Thyroid gland (tissue), 4 donors: ENCODE measurements at regions not wholly inside any gene's neighbourhood (a gene's known extent, or its start where the extent isn't known, plus 50 kb on each side); places are given as distances from the start of the nearest gene placed in this dataset.

Experiments
- CTCF ChIP-seq, 6 experiments: fragments of 200-600 bp in 3 of 6; fragments of 450-650 bp in 3 of 6; sonication (generic) in 3 of 6; IDR thresholded peaks; one replicate each; pipeline ENCODE4 v1.5.1; 2016 to 2019; ENCODE audit warnings: antibody characterized with exemption in 6 of 6, mild to moderate bottlenecking in 2 of 6, inconsistent platforms in 1 of 6, moderate library complexity in 1 of 6
- POLR2A ChIP-seq, 2 donors: fragments of 450-650 bp; IDR thresholded peaks; one replicate each; pipeline ENCODE4 v1.6.1; 2017; ENCODE audit warnings: antibody characterized with exemption in 2 of 2, mild to moderate bottlenecking in 2 of 2, moderate library complexity in 1 of 2

- TF ChIP-seq POLR2A (IDR thresholded peaks at IDR 0.05) (no peak), CTCF (IDR thresholded peaks at IDR 0.05) (no peak)
Measured at GRCh38 chr6:166245148-166245547, 63.0 kb downstream of the PRR18 start.
